Caco-2 (cell line): ENCODE measurements at regions not wholly inside any gene's neighbourhood (a gene's known extent, or its start where the extent isn't known, plus 50 kb on each side); places are given as distances from the start of the nearest gene placed in this dataset.

Experiments
- BruUV-seq: library from RNA; stranded (reverse); fragments of 400-500 nt; replicated peaks from 2 replicates; lab custom pipeline; 2021; lab: Mats Ljungman, UMichigan
- CTCF ChIA-PET: fragments of 300-600 bp; sonication (Branson Sonifier 250); formaldehyde crosslinking; loops from one replicate; lab custom pipeline; 2022; ENCODE audit warnings: antibody characterized with exemption; lab: Charles Lee
- POLR2A ChIA-PET: fragments of 300-600 bp; sonication (Branson Sonifier 250); formaldehyde crosslinking; loops from one replicate; lab custom pipeline; 2022; ENCODE audit warnings: antibody characterized with exemption; lab: Charles Lee
- DNase-seq, 2 experiments: peaks; one replicate each; pipeline versions ENCODE4 v3.0.0 to v3.0.0-alpha.2; 2020 to 2022
- H3K27me3 ChIP-seq: replicated peaks from 2 replicates; pipeline ENCODE4 v1.6.0; 2011; ENCODE audit warnings: low read length; ENCODE audit not compliant: control insufficient read depth, insufficient read depth
- H3K36me3 ChIP-seq: 2 replicates; pipeline ENCODE4 v1.5.1; 2011; ENCODE audit warnings: low read length; ENCODE audit not compliant: control insufficient read depth, insufficient read depth
- H3K4me1 ChIP-seq: fragments of 250-450 bp; sonication (Bioruptor Pico); 2 replicates; pipeline ENCODE4 v1.5.1; 2020; ENCODE audit warnings: mild to moderate bottlenecking
- H3K4me3 ChIP-seq: 2 replicates; pipeline ENCODE4 v1.5.1; 2011; ENCODE audit warnings: low read depth, mild to moderate bottlenecking, control low read depth, low read length
- H3K9me3 ChIP-seq: fragments of 250-450 bp; sonication (Bioruptor Pico); 2 replicates; pipeline ENCODE4 v1.5.1; 2020; ENCODE audit warnings: mild to moderate bottlenecking, moderate library complexity
- H3K27ac Mint-ChIP-seq: one replicate; pipeline ENCODE4 v1.8.0; 2022; ENCODE audit warnings: mixed read lengths; ENCODE audit not compliant: unreplicated experiment
- H3K27me3 Mint-ChIP-seq: one replicate; pipeline ENCODE4 v1.8.0; 2022; ENCODE audit warnings: mixed read lengths; ENCODE audit not compliant: insufficient read depth, unreplicated experiment
- H3K36me3 Mint-ChIP-seq: one replicate; pipeline ENCODE4 v1.8.0; 2022; ENCODE audit warnings: mild to moderate bottlenecking, mixed read lengths; ENCODE audit not compliant: insufficient read depth, unreplicated experiment
- H3K4me1 Mint-ChIP-seq: one replicate; pipeline ENCODE4 v1.8.0; 2022; ENCODE audit warnings: low read depth, mixed read lengths; ENCODE audit not compliant: unreplicated experiment
- H3K4me3 Mint-ChIP-seq: one replicate; pipeline ENCODE4 v1.8.0; 2022; ENCODE audit warnings: mild to moderate bottlenecking, moderate library complexity, mixed read lengths; ENCODE audit not compliant: unreplicated experiment
- H3K9me3 Mint-ChIP-seq: one replicate; pipeline ENCODE4 v1.8.0; 2022; ENCODE audit warnings: mixed read lengths; ENCODE audit not compliant: unreplicated experiment
- intact Hi-C: fragments of 100-400 bp; cut with micrococcal nuclease; formaldehyde crosslinking; loops from one replicate; pipeline ENCODE4 v1.10.0; 2022; ENCODE audit not compliant: unreplicated experiment
- TF ChIP-seq, protein P1 (sequence below), 2 experiments: fragments of 200-600 bp in 1 of 2; IDR thresholded peaks; 1 replicate in 1 of 2; 2 replicates in 1 of 2; pipeline versions ENCODE4 v1.5.1 to v1.8.0; 2011 to 2022; ENCODE audit warnings: antibody characterized with exemption in 1 of 2, control low read depth in 1 of 2, inconsistent platforms in 1 of 2, low read depth in 1 of 2, low read length in 1 of 2, mild to moderate bottlenecking in 1 of 2, moderate library complexity in 1 of 2; ENCODE audit not compliant: insufficient read depth in 1 of 2, severe bottlenecking in 1 of 2, unreplicated experiment in 1 of 2

DNA sequence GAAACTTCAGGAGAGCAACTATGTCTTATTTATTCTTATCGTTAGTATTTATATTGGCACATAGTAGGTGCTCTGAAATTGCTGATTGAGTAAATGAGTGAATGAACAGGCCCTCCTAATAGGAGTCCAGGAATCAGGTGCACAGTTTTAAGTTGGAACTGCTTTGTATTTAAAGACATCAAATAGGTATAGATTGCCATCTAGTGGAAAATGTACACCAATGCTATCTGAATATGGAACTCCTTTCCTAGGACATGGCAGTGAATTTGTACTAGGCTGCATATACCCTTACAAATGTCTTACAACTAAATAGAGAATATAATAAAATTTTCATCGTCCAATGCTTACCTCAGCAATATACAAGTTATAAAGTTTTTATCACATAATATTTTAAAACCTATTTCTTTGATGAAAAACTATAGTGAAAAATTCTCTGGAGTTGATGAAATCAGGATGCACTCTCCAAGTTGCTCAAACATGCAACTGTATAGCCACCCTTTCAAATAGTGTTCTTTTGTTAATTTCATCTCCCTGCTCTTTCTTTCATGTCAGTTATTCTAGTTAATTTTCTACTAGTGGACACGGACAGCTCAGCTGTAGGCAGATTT, 318.9 kb upstream of the SYT4 start:
- H3K4me3 ChIP-seq: no peak overlapping the region
- H3K9me3 ChIP-seq: no peaks in the 10 kb centered on the region
- Mint-ChIP-seq H3K27me3 (no peaks in the 10 kb centered on the region), H3K27ac (no peak overlapping the region), H3K4me3 (no peak overlapping the region), H3K9me3 (no peaks in the 10 kb centered on the region), H3K36me3 (no peaks in the 10 kb centered on the region), H3K4me1 (no peaks in the 10 kb centered on the region)
- H3K4me1 ChIP-seq: no peaks in the 10 kb centered on the region
- no TSS peak for BruUV-seq
- TF ChIP-seq, protein P1, sequence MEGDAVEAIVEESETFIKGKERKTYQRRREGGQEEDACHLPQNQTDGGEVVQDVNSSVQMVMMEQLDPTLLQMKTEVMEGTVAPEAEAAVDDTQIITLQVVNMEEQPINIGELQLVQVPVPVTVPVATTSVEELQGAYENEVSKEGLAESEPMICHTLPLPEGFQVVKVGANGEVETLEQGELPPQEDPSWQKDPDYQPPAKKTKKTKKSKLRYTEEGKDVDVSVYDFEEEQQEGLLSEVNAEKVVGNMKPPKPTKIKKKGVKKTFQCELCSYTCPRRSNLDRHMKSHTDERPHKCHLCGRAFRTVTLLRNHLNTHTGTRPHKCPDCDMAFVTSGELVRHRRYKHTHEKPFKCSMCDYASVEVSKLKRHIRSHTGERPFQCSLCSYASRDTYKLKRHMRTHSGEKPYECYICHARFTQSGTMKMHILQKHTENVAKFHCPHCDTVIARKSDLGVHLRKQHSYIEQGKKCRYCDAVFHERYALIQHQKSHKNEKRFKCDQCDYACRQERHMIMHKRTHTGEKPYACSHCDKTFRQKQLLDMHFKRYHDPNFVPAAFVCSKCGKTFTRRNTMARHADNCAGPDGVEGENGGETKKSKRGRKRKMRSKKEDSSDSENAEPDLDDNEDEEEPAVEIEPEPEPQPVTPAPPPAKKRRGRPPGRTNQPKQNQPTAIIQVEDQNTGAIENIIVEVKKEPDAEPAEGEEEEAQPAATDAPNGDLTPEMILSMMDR (IDR thresholded peaks at IDR 0.05; ENCODE audit: insufficient read depth in 1 of 2, low read depth in 1 of 2, low read length in 1 of 2, severe bottlenecking in 1 of 2, unreplicated experiment in 1 of 2): peak in 1 of 2 experiments; percentile 24
- no peak for DNase-seq
- ChIA-PET POLR2A (no interaction called here), CTCF (no interaction called here)
- H3K27me3 ChIP-seq: no peaks in the 10 kb centered on the region
- intact Hi-C loops: loop anchor here (1.0 to 10.0 kb wide), 2 partner anchors 25 to 1571 kb away; no protein-coding TSS in a partner anchor
- no peaks in the 10 kb centered on the region for H3K36me3 ChIP-seq

DNA sequence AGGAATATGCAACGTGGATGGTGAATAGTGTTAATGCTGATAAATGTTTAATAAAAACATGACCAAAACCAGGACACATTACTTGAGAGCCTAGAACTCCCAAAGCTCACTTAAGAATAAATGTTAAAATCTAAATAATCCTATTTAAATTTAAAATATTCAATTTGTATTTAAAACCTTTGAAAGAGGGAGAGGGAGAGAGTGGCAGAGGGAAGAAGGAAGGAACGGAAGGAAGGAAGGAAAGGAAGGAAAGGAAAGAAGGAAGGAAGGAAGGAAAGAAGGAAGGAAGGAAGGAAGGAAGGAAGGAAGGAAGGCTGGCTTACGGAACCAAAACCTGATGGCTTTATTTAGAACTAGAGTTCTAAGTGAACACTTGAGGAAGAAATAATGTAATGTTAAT, 324.1 kb upstream of the SYT4 start:
- intact Hi-C loops: no loop called here
- H3K27me3 Mint-ChIP-seq: no peaks in the 10 kb centered on the region
- POLR2A ChIA-PET: no interaction called here
- no peaks in the 10 kb centered on the region for H3K36me3 ChIP-seq
- TF ChIP-seq, protein P1 (IDR thresholded peaks at IDR 0.05; ENCODE audit: insufficient read depth in 1 of 2, low read depth in 1 of 2, low read length in 1 of 2, severe bottlenecking in 1 of 2, unreplicated experiment in 1 of 2): no peak
- peaks cover 6% of the 10 kb centered on the region for H3K9me3 Mint-ChIP-seq
- no TSS peak for BruUV-seq
- H3K9me3 ChIP-seq: no peaks in the 10 kb centered on the region
- H3K4me3 Mint-ChIP-seq: no peak overlapping the region
- CTCF ChIA-PET: no interaction called here
- no peak for DNase-seq
- no peaks in the 10 kb centered on the region for H3K4me1 Mint-ChIP-seq
- H3K4me1 ChIP-seq: no peaks in the 10 kb centered on the region
- H3K4me3 ChIP-seq: no peak overlapping the region
- no peak overlapping the region for H3K27ac Mint-ChIP-seq
- no peaks in the 10 kb centered on the region for H3K27me3 ChIP-seq
- H3K36me3 Mint-ChIP-seq: no peaks in the 10 kb centered on the region

DNA sequence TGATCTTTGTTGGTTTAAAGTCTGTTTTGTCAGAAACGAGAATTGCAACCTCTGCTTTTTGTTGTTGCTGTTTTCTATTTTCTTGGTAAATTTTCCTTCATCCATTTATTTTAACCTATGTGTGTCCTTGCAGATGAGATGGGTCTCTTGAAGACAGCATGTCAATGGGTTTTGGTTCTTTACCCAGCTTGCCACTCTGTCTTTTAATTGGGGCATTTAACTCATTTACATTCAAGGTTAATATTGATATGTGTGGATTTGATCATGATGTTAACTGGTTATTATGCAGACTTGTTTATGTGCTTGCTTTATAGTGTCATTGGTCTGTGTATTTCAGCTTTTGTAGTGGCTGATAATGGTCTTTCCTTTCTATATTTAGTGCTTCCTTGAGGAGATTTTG, 327.9 kb upstream of the SYT4 start:
- intact Hi-C loops: no loop called here
- Mint-ChIP-seq H3K4me1 (no peaks in the 10 kb centered on the region), H3K9me3 (peaks cover 6% of the 10 kb centered on the region), H3K36me3 (no peaks in the 10 kb centered on the region), H3K27ac (no peak overlapping the region), H3K4me3 (no peak overlapping the region), H3K27me3 (no peaks in the 10 kb centered on the region)
- ChIA-PET POLR2A (no interaction called here), CTCF (no interaction called here)
- H3K4me3 ChIP-seq: no peak overlapping the region
- no peaks in the 10 kb centered on the region for H3K27me3 ChIP-seq
- H3K36me3 ChIP-seq: no peaks in the 10 kb centered on the region
- no peaks in the 10 kb centered on the region for H3K9me3 ChIP-seq
- DNase-seq: no peak
- no TSS peak for BruUV-seq
- TF ChIP-seq, protein P1 (IDR thresholded peaks at IDR 0.05; ENCODE audit: insufficient read depth in 1 of 2, low read depth in 1 of 2, low read length in 1 of 2, severe bottlenecking in 1 of 2, unreplicated experiment in 1 of 2): no peak
- no peaks in the 10 kb centered on the region for H3K4me1 ChIP-seq
